GOT3 (cell line): ENCODE measurements at regions not wholly inside any gene's neighbourhood (a gene's known extent, or its start where the extent isn't known, plus 50 kb on each side); places are given as distances from the start of the nearest gene placed in this dataset.
"Not testable (repeated sequence)": the region's sequence is repeated elsewhere in the genome, so short reads cannot be mapped to it uniquely, and the experiment has no call there.

Experiments used
- DNase-seq: peaks from one replicate; lab custom pipeline; 2025; ENCODE audit warnings: mixed read lengths; lab: John Stamatoyannopoulos, UW

GRCh38 chr15:92763459-92763858, 107.9 kb upstream of the FAM174B start:
- no peak for DNase-seq

- DNase-seq = not testable (repeated sequence)
These were observed 112.6 kb upstream of the FAM174B start for GRCh38 chr15:92768131-92768530.

GRCh38 chr15:92770641-92771040, 115.1 kb upstream of the FAM174B start:
- DNase-seq = no peak

GRCh38 chr15:92772061-92772460, 116.5 kb upstream of the FAM174B start:
- DNase-seq = no peak

- no peak for DNase-seq
These were observed 117.2 kb upstream of the FAM174B start for GRCh38 chr15:92772626-92773244.

- no peak for DNase-seq
These were observed 117.8 kb upstream of the FAM174B start for GRCh38 chr15:92773340-92773739.

GRCh38 chr15:92779874-92780273, 120.2 kb upstream of the CHD2 start:
- DNase-seq = no peak

GRCh38 chr15:92780843-92781242, 119.3 kb upstream of the CHD2 start:
- DNase-seq = no peak

GRCh38 chr15:92781925-92782453, 118.1 kb upstream of the CHD2 start:
- no peak for DNase-seq

GRCh38 chr15:92787116-92787515, 113.0 kb upstream of the CHD2 start:
- DNase-seq = no peak

GRCh38 chr15:92788196-92788595, 111.9 kb upstream of the CHD2 start:
- DNase-seq = no peak

GRCh38 chr15:92788793-92789192, 111.3 kb upstream of the CHD2 start:
- DNase-seq = not testable (repeated sequence)

- DNase-seq = no peak
These were observed 103.9 kb upstream of the CHD2 start for GRCh38 chr15:92796161-92796611.

GRCh38 chr15:92797168-92798052, 102.7 kb upstream of the CHD2 start:
- DNase-seq = no peak

GRCh38 chr15:92800013-92800412, 100.1 kb upstream of the CHD2 start:
- no peak for DNase-seq

GRCh38 chr15:92800416-92801055, 99.6 kb upstream of the CHD2 start:
- not testable (repeated sequence) for DNase-seq

GRCh38 chr15:92801056-92801773, 98.9 kb upstream of the CHD2 start:
- not testable (repeated sequence) for DNase-seq

- no peak for DNase-seq
These were observed 98.2 kb upstream of the CHD2 start for GRCh38 chr15:92801774-92802464.

GRCh38 chr15:92803536-92803851, 96.6 kb upstream of the CHD2 start:
- DNase-seq = no peak

- peak; percentile 53 for DNase-seq
These were observed 96.1 kb upstream of the CHD2 start for GRCh38 chr15:92803852-92804609.

GRCh38 chr15:92804610-92804936, 95.6 kb upstream of the CHD2 start:
- not testable (repeated sequence) for DNase-seq
